H7 (cell line): ENCODE measurements at regions not wholly inside any gene's neighbourhood (a gene's known extent, or its start where the extent isn't known, plus 50 kb on each side); places are given as distances from the start of the nearest gene placed in this dataset.
"Not testable (repeated sequence)": the region's sequence is repeated elsewhere in the genome, so short reads cannot be mapped to it uniquely, and the experiment has no call there.

Experiments used
- DNase-seq: peaks from one replicate; pipeline ENCODE4 v3.0.0; 2012
- H3K27me3 ChIP-seq: 2 replicates; pipeline ENCODE4 v1.6.0; 2011; ENCODE audit warnings: mild to moderate bottlenecking, low read length; ENCODE audit not compliant: control insufficient read depth, insufficient read depth
- H3K36me3 ChIP-seq: replicated peaks from 2 replicates; pipeline ENCODE4 v1.5.1; 2011; ENCODE audit warnings: low read length; ENCODE audit not compliant: control insufficient read depth, insufficient read depth
- H3K4me3 ChIP-seq: 2 replicates; pipeline ENCODE4 v1.5.1; 2011; ENCODE audit warnings: low read depth, mild to moderate bottlenecking, control low read depth, low read length, moderate library complexity; ENCODE audit not compliant: insufficient read depth

- Histone ChIP-seq H3K36me3 (no peaks in the 10 kb centered on the region), H3K4me3 (no peak overlapping the region), H3K27me3 (no peaks in the 10 kb centered on the region)
- no peak for DNase-seq
Measured at GRCh38 chr12:86741531-86741930, 485.3 kb upstream of the MGAT4C start.

- H3K4me3 ChIP-seq, result no peak overlapping the region
- DNase-seq, result no peak
- no peaks in the 10 kb centered on the region for H3K36me3 ChIP-seq
- H3K27me3 ChIP-seq, result no peaks in the 10 kb centered on the region
Measured at GRCh38 chr12:86735851-86736250, 479.7 kb upstream of the MGAT4C start.

DNA sequence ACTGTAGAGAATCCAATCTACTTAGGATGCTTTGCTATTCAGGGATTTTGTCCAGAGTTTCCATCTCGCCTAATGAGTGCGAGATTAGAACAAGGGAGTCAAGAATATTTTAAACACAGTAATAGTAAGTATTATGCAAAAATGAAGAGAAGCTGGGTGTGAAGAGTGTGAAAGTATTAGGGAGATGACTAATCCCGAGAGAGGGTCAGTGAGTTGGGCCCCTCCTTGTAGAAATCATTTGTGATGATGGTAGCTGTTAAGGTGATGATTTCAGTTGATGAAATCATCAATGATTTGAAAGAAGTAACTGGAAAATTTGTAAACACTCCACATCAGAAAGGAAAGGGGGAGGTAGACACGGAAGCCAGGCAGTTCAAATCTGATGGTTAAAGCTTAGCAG, 478.9 kb upstream of the MGAT4C start:
- H3K36me3 ChIP-seq, result no peaks in the 10 kb centered on the region
- DNase-seq, result no peak
- no peak overlapping the region for H3K4me3 ChIP-seq

GRCh38 chr12:86730233-86730632, 474.0 kb upstream of the MGAT4C start:
- Histone ChIP-seq H3K27me3 (no peaks in the 10 kb centered on the region), H3K36me3 (no peaks in the 10 kb centered on the region), H3K4me3 (no peak overlapping the region)
- DNase-seq, result no peak

More for the DNA sequence above, 478.9 kb upstream of the MGAT4C start:
- H3K27me3 ChIP-seq, result no peaks in the 10 kb centered on the region

GRCh38 chr12:86729739-86730138, 473.5 kb upstream of the MGAT4C start:
- Histone ChIP-seq H3K36me3 (no peaks in the 10 kb centered on the region), H3K4me3 (no peak overlapping the region), H3K27me3 (no peaks in the 10 kb centered on the region)
- no peak for DNase-seq

GRCh38 chr12:86727160-86727559, 471.0 kb upstream of the MGAT4C start:
- no peak for DNase-seq
- Histone ChIP-seq H3K27me3 (no peaks in the 10 kb centered on the region), H3K4me3 (no peak overlapping the region), H3K36me3 (no peaks in the 10 kb centered on the region)

GRCh38 chr12:86724716-86725115, 468.5 kb upstream of the MGAT4C start:
- DNase-seq, result no peak
- Histone ChIP-seq H3K4me3 (no peak overlapping the region), H3K36me3 (no peaks in the 10 kb centered on the region)

DNA sequence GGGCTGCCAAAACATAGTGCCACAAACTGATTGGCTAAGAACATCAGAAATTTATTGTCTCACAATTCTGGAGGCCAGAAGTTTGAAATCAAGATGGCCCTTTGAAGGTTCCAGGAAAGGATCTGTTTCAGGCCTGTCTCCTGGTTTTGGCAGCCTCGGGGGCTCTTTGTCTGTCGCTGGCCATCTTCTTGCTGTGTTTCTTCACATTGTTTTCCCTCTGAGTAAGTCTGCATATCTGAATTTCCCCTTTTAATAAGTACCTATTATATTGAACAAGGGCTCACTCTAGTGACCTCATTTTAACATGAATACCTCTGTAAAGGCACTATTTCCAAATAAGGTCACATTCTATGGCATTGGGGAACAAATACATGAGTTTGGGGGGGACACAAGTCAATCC, 467.1 kb upstream of the MGAT4C start:
- no peaks in the 10 kb centered on the region for H3K36me3 ChIP-seq
- DNase-seq, result peak; percentile 1
- H3K27me3 ChIP-seq, result no peaks in the 10 kb centered on the region
- no peak overlapping the region for H3K4me3 ChIP-seq

More at GRCh38 chr12:86724716-86725115, 468.5 kb upstream of the MGAT4C start:
- H3K27me3 ChIP-seq, result no peaks in the 10 kb centered on the region

DNA sequence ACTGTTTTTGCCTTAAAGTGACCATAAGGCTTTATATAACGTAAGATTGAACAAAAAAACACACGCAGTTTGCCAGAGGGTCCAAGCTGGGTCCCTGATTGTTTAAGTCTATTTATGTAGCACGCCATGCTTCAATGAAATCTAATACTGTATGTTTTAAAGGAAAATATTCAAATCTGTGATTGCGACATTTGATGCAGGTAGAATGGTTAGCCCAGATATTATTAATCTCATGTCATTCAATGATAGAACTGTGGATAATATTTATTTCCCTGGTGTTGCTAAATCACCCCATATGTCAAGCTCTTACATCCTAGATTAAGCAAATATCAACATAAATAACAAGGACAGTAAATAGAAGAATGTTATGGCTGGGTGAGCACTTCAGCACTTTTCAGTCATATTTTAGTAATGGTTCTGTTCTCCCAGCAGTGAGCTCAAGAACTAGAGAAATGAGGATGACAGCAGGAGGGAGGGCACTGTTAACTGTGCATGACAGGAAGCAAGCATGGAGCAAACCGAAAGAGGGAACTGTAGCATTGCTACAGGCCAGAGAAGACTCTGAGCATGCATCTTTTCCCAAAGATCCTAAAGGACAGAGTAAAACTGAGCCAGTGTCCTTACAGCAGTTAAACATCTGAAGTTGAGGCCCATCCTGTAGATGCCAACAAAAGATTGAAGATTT, 465.7 kb upstream of the MGAT4C start:
- no peaks in the 10 kb centered on the region for H3K36me3 ChIP-seq
- DNase-seq, result no peak
- H3K4me3 ChIP-seq, result no peak overlapping the region
- no peaks in the 10 kb centered on the region for H3K27me3 ChIP-seq

DNA sequence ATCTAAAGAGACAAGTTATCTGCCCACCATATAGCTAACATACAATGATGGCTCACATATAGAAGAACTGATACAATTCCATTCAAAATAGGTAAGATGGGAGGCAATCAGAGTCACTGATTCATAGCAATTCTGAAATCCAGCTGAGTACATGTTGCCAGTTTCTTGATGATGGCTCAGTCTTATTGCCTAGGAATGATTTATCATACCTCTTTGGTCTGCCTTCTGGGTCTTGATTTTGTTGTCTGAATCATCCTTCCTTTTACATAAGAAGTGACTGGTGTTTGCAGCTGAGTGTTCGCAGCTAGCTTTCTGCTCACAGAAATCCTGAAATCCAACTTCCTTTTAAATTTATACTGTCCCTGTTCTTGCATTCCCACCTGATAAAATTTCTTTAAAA, 463.2 kb upstream of the MGAT4C start:
- H3K36me3 ChIP-seq, result no peaks in the 10 kb centered on the region
- no peaks in the 10 kb centered on the region for H3K27me3 ChIP-seq
- H3K4me3 ChIP-seq, result no peak overlapping the region
- DNase-seq, result no peak

GRCh38 chr12:86713121-86713520, 456.9 kb upstream of the MGAT4C start:
- Histone ChIP-seq H3K4me3 (no peak overlapping the region), H3K27me3 (no peaks in the 10 kb centered on the region), H3K36me3 (no peaks in the 10 kb centered on the region)
- DNase-seq, result no peak

- Histone ChIP-seq H3K36me3 (no peaks in the 10 kb centered on the region), H3K27me3 (no peaks in the 10 kb centered on the region), H3K4me3 (no peak overlapping the region)
- no peak for DNase-seq
Measured at GRCh38 chr12:86712425-86712843, 456.2 kb upstream of the MGAT4C start.

- no peaks in the 10 kb centered on the region for H3K27me3 ChIP-seq
Measured at GRCh38 chr12:86711731-86712130, 455.5 kb upstream of the MGAT4C start.

GRCh38 chr12:86710109-86710508, 453.9 kb upstream of the MGAT4C start:
- DNase-seq, result no peak
- Histone ChIP-seq H3K36me3 (no peaks in the 10 kb centered on the region), H3K4me3 (no peak overlapping the region), H3K27me3 (no peaks in the 10 kb centered on the region)

More at GRCh38 chr12:86711731-86712130, 455.5 kb upstream of the MGAT4C start:
- DNase-seq, result no peak
- Histone ChIP-seq H3K36me3 (no peaks in the 10 kb centered on the region), H3K4me3 (no peak overlapping the region)

- DNase-seq, H3K27me3 ChIP-seq, H3K36me3 ChIP-seq, H3K4me3 ChIP-seq: not testable (repeated sequence)
Measured at GRCh38 chr12:86709017-86709416, 452.8 kb upstream of the MGAT4C start.

DNA sequence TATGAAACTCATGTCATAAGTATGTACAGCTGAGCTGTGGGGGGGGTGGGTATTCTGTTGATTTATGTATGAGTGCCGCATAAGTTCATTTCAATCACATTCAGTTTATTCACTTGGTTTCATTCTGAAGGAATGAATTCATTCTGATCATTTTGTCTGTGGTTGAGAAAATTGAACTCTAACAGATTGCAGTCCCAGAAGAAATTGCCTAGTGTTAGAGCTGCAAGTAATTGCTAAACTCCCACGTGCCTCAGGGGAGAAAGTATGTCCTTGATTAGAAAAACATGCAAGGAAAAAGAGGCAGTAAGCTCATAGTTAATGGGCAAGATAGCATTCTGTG, 442.4 kb upstream of the MGAT4C start:
- H3K4me3 ChIP-seq, result no peak overlapping the region
- no peak for DNase-seq
- H3K36me3 ChIP-seq, result no peaks in the 10 kb centered on the region
- no peaks in the 10 kb centered on the region for H3K27me3 ChIP-seq
